CD4-positive, alpha-beta T cell treated with Interleukin-4 for 4 hours (primary cell): ENCODE measurements at regions not wholly inside any gene's neighbourhood (a gene's known extent, or its start where the extent isn't known, plus 50 kb on each side); places are given as distances from the start of the nearest gene placed in this dataset.
"Not testable (repeated sequence)": the region's sequence is repeated elsewhere in the genome, so short reads cannot be mapped to it uniquely, and the experiment has no call there.

ENCODE experiments used
- DNase-seq: peaks from one replicate; pipeline ENCODE4 v3.0.0-alpha.2; 2020

GRCh38 chr3:44171891-44172290 is 69.8 kb upstream of the TOPAZ1 start:
- DNase-seq: no peak

GRCh38 chr3:44172701-44173100 is 69.0 kb upstream of the TOPAZ1 start:
- DNase-seq: not testable (repeated sequence)

DNA sequence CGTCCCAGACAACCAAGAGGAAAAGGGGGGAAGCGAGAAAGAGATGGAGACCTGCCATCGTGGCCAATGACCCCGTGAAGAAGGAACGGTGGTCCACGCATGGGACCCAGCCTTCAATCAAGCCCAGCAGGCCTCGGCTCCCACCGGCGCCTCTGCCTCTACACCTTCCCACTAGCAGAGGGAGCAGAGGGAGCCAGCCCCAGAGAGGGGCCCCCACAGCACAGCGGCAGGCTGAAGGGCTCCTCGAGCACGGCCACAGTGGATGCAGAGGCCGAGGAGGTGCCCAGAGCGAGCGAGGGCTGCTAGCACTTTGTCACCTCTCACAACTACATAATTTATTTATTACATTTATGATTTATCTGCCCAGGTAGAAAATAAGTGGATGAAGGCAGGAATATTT is 68.4 kb upstream of the TOPAZ1 start:
- DNase-seq: no peak

DNA sequence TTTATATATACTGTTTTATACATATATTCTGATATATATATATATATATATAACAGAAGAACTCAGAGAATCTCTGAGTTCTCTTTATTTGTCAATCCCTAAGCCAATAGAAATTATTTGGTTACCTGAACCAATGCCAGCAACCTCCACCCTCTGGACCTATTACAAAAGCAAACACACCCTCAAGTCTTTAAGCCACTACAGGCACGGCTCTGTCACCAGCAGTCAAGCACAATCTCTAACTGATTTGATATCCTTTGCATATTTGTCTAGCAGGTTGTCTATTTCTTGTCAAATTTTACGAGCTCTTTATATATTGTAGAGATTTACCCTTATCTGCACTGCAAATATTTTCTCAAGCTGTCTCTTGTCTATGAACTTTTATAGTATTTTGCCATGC is 66.6 kb upstream of the TOPAZ1 start:
- no peak for DNase-seq

DNA sequence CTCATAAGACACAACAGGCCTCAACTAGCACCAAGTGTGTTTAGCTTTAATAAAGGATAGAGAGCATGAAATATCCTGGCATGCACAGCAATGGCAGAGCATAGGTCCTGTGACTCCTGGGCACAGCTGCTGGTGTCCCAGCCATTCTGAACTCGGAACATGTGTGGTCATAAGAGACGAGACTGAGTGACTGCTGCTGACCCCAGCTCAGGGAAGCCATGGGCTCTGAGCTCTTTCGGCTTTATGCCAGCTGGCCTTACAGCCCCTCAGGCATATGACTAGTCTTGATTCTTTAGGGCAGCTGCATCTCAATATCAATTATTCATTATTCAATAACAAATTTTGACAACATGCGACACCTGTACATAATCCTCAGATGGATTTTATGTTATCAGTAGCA is 62.4 kb upstream of the TOPAZ1 start:
- no peak for DNase-seq

DNA sequence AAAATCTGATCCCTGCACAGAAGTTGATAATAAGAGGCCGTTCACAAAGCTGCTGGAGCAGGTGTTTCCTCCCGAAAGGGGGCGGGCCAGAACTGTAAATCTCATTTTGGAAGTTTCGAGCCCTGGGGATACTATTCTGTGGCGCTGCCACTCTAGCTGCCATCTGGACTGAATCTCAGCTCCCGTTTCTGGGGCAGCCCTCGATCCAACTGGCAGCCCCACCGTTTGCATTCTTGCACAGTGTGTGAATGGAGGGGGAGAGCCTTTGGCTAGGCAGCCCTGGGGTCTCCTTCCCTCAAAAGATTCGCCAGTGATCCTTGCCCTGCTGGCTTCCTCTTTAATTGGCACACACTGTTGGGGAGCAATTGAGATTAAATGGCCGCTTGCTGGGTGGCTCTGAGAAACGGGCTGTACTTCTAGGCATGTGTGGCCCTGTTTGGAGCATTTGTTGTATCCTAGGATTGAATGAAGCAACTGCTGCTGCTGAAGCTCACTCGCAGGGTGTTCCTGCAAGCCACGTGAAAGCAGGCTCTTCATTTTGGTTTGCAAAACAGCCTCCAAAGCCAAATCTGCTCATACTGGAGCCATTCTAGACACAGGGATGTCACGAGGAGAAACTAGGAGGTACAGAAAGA is 57.2 kb upstream of the TOPAZ1 start:
- no peak for DNase-seq

DNA sequence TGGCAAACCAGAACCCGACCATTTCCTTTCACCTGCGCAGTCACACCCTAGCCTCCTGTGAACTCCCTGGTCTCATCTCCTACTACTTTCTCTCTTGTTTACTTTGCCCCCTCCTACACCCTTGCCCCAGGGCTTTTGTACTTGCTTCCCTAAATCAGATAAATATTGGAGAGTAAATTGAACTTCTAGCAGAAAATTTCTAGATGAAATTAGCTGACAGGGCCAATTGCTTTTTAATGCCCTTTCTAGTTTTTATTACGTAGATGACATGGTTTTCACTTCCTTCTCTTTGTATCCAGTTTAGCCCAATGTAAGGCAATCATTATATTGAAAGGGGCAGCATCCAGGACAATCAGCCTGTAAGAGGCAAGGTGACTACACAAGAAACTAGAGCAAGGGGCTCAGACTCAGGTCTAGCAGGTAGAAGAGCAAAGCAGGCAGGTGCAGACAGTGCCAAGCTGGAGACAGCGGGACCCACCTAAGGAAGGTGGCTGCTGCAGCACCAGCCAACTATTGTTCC is 56.2 kb upstream of the TOPAZ1 start:
- no peak for DNase-seq

- no peak for DNase-seq
Observed at GRCh38 chr3:44186111-44186672, 55.5 kb upstream of the TOPAZ1 start.

- no peak for DNase-seq
Observed at GRCh38 chr3:44186712-44187111, 55.0 kb upstream of the TOPAZ1 start.
